ENCODE measurements at regions not wholly inside any gene's neighbourhood (a gene's known extent, or its start where the extent isn't known, plus 50 kb on each side); places are given as distances from the start of the nearest gene placed in this dataset.
"Not testable (repeated sequence)": the region's sequence is repeated elsewhere in the genome, so short reads cannot be mapped to it uniquely, and the experiment has no call there.

GRCh38 chr2:142617461-142617860 is 260.0 kb upstream of the KYNU start:
- DNase-seq = no peak

GRCh38 chr2:142615876-142616275 is 261.6 kb upstream of the KYNU start:
- no peak for DNase-seq

- not testable (repeated sequence) for DNase-seq
These were observed 264.3 kb upstream of the KYNU start for GRCh38 chr2:142613193-142613592.

GRCh38 chr2:142605421-142605820 is 272.0 kb upstream of the KYNU start:
- no peak for DNase-seq

- DNase-seq = no peak
These were observed 273.7 kb upstream of the KYNU start for GRCh38 chr2:142603759-142604158.

GRCh38 chr2:142602418-142602989 is 275.0 kb upstream of the KYNU start:
- DNase-seq = no peak

GRCh38 chr2:142601794-142602193 is 275.7 kb upstream of the KYNU start:
- DNase-seq = no peak

GRCh38 chr2:142599504-142599903 is 278.0 kb upstream of the KYNU start:
- no peak for DNase-seq

GRCh38 chr2:142598846-142599245 is 278.6 kb upstream of the KYNU start:
- DNase-seq = no peak

- DNase-seq = no peak
These were observed 281.0 kb upstream of the KYNU start for GRCh38 chr2:142596334-142597088.

GRCh38 chr2:142594935-142595334 is 282.5 kb upstream of the KYNU start:
- DNase-seq = no peak

GRCh38 chr2:142592171-142592570 is 285.3 kb upstream of the KYNU start:
- DNase-seq = no peak

GRCh38 chr2:142591420-142591819 is 286.0 kb upstream of the KYNU start:
- no peak for DNase-seq

- no peak for DNase-seq
These were observed 289.2 kb upstream of the KYNU start for GRCh38 chr2:142588269-142588668.

- no peak for DNase-seq
These were observed 290.5 kb upstream of the KYNU start for GRCh38 chr2:142586693-142587580.

GRCh38 chr2:142585785-142586184 is 291.7 kb upstream of the KYNU start:
- no peak for DNase-seq

- no peak for DNase-seq
These were observed 295.1 kb upstream of the KYNU start for GRCh38 chr2:142582317-142582716.

- DNase-seq = no peak
These were observed 296.0 kb upstream of the KYNU start for GRCh38 chr2:142581491-142581890.

- no peak for DNase-seq
These were observed 296.8 kb upstream of the KYNU start for GRCh38 chr2:142580691-142581090.

GRCh38 chr2:142575561-142575960 is 301.9 kb upstream of the KYNU start:
- DNase-seq = no peak

GRCh38 chr2:142574388-142574787 is 303.1 kb upstream of the KYNU start:
- no peak for DNase-seq

GRCh38 chr2:142572346-142573132 is 304.9 kb upstream of the KYNU start:
- no peak for DNase-seq

- DNase-seq = no peak
These were observed 305.5 kb upstream of the KYNU start for GRCh38 chr2:142571934-142572333.

Measured in 8988T (cell line).